K562 (cell line): ENCODE measurements at regions not wholly inside any gene's neighbourhood (a gene's known extent, or its start where the extent isn't known, plus 50 kb on each side); places are given as distances from the start of the nearest gene placed in this dataset.
"Not testable (repeated sequence)": the region's sequence is repeated elsewhere in the genome, so short reads cannot be mapped to it uniquely, and the experiment has no call there.

Source experiments
- ARHGAP35 ChIP-seq: fragments of 450-650 bp; IDR thresholded peaks from 2 replicates; pipeline ENCODE4 v1.6.1; 2018; ENCODE audit not compliant: partially characterized antibody
- BCOR ChIP-seq: fragments of 450-650 bp; IDR thresholded peaks from 2 replicates; pipeline ENCODE4 v1.6.1; 2016
- ELF2 ChIP-seq: fragments of 250-450 bp; sonication (Bioruptor Pico); IDR thresholded peaks from 2 replicates; pipeline ENCODE4 v1.5.0; 2021; ENCODE audit warnings: mild to moderate bottlenecking
- EP400 ChIP-seq: fragments of 450-650 bp; IDR thresholded peaks from 2 replicates; pipeline ENCODE4 v1.6.1; 2017; ENCODE audit warnings: antibody characterized with exemption, mild to moderate bottlenecking, moderate library complexity
- GATAD2A ChIP-seq: fragments of 450-650 bp; IDR thresholded peaks from 2 replicates; pipeline ENCODE4 v1.6.1; 2017
- HDAC1 ChIP-seq, 2 experiments: fragments of 450-650 bp; IDR thresholded peaks; 2 replicates each; pipeline ENCODE4 v1.6.1; 2016 to 2017; ENCODE audit warnings: inconsistent platforms in 1 of 2, mild to moderate bottlenecking in 1 of 2, moderate library complexity in 1 of 2
- JUND ChIP-seq, 2 experiments: IDR thresholded peaks; 2 replicates in 1 of 2; 3 replicates in 1 of 2; pipeline ENCODE4 v1.6.1; 2011; ENCODE audit warnings: borderline replicate concordance in 2 of 2, low read depth in 2 of 2, low read length in 2 of 2, improper control_type of control experiment in 1 of 2, missing biosample characterization in 1 of 2, missing genetic modification characterization in 1 of 2, missing genetic modification reagents in 1 of 2
- LARP7 ChIP-seq: fragments of 450-650 bp; IDR thresholded peaks from 2 replicates; pipeline ENCODE4 v1.6.1; 2016
- MAZ ChIP-seq, 2 experiments: fragments of 450-650 bp in 1 of 2; sonication (generic) in 1 of 2; formaldehyde crosslinking; IDR thresholded peaks in 1 of 2; conservative IDR thresholded peaks in 1 of 2; 2 replicates each; pipeline versions ENCODE4 v1.4.0 to v1.5.0; 2020; ENCODE audit warnings: mild to moderate bottlenecking in 1 of 2, missing genetic modification reagents in 1 of 2
- MTA2 ChIP-seq: fragments of 450-650 bp; IDR thresholded peaks from 2 replicates; pipeline ENCODE4 v1.6.1; 2016; ENCODE audit warnings: low read depth
- MYNN ChIP-seq, 2 experiments: sonication (generic); formaldehyde crosslinking in 1 of 2; IDR thresholded peaks; 2 replicates each; pipeline versions ENCODE4 v1.5.0 to v1.6.1; 2016 to 2020; ENCODE audit warnings: antibody characterized with exemption in 1 of 2, missing genetic modification reagents in 1 of 2
- NR2C1 ChIP-seq, 2 experiments: fragments of 450-650 bp; IDR thresholded peaks; 2 replicates each; pipeline ENCODE4 v1.6.1; 2017; ENCODE audit warnings: mild to moderate bottlenecking in 2 of 2, antibody characterized with exemption in 1 of 2, inconsistent platforms in 1 of 2, missing compliant biosample characterization in 1 of 2, missing genetic modification characterization in 1 of 2
- PHF21A ChIP-seq: fragments of 450-650 bp; IDR thresholded peaks from 2 replicates; pipeline ENCODE4 v1.6.1; 2017; ENCODE audit warnings: low read depth, borderline replicate concordance
- PML ChIP-seq: IDR thresholded peaks from 2 replicates; pipeline ENCODE4 v1.6.1; 2012; ENCODE audit warnings: low read length, inconsistent platforms
- POLR2B ChIP-seq: fragments of 450-650 bp; IDR thresholded peaks from 2 replicates; pipeline ENCODE4 v1.6.1; 2018; ENCODE audit warnings: low read depth; ENCODE audit not compliant: partially characterized antibody
- SMARCE1 ChIP-seq: fragments of 450-650 bp; IDR thresholded peaks from 2 replicates; pipeline ENCODE4 v1.7.1; 2016; ENCODE audit warnings: mild to moderate bottlenecking
- SOX6 ChIP-seq: fragments of 450-650 bp; IDR thresholded peaks from 2 replicates; pipeline ENCODE4 v1.6.1; 2014; ENCODE audit warnings: mild to moderate bottlenecking
- STAT5A ChIP-seq: IDR thresholded peaks from 2 replicates; pipeline ENCODE4 v1.6.1; 2012; ENCODE audit warnings: low read length, inconsistent platforms, borderline replicate concordance
- TBL1XR1 ChIP-seq, 2 experiments: IDR thresholded peaks; 2 replicates each; pipeline ENCODE4 v1.6.1; 2012; ENCODE audit warnings: improper control_type of control experiment in 2 of 2, low read length in 2 of 2, mild to moderate bottlenecking in 1 of 2
- TCF3 ChIP-seq: sonication (generic); formaldehyde crosslinking; IDR thresholded peaks from 2 replicates; pipeline ENCODE4 v1.4.0; 2020; ENCODE audit warnings: mild to moderate bottlenecking, missing genetic modification reagents
- TOE1 ChIP-seq, 2 experiments: fragments of 450-650 bp in 1 of 2; sonication (generic) in 1 of 2; formaldehyde crosslinking in 1 of 2; IDR thresholded peaks; 2 replicates each; pipeline versions ENCODE4 v1.7.1 to v1.8.0; 2016 to 2022; ENCODE audit warnings: borderline replicate concordance in 2 of 2, mild to moderate bottlenecking in 2 of 2, antibody characterized with exemption in 1 of 2, inconsistent platforms in 1 of 2, low read depth in 1 of 2, missing genetic modification reagents in 1 of 2, moderate library complexity in 1 of 2
- ZNF311 ChIP-seq: fragments of 250-450 bp; sonication (Bioruptor Pico); IDR thresholded peaks from 2 replicates; pipeline ENCODE4 v1.4.0; 2020; ENCODE audit warnings: mild to moderate bottlenecking, moderate library complexity
- ZNF316 ChIP-seq: fragments of 450-650 bp; IDR thresholded peaks from 2 replicates; pipeline ENCODE4 v1.6.1; 2016
- ZNF384 ChIP-seq: IDR thresholded peaks from 2 replicates; pipeline ENCODE4 v1.6.1; 2012; ENCODE audit warnings: low read depth, low read length, improper control_type of control experiment
- ZNF444 ChIP-seq: fragments of 250-450 bp; sonication (Bioruptor Pico); IDR thresholded peaks from 2 replicates; pipeline ENCODE4 v1.4.0; 2020; ENCODE audit warnings: mild to moderate bottlenecking, moderate library complexity
- TF ChIP-seq, protein P1 (sequence below): sonication (generic); formaldehyde crosslinking; IDR thresholded peaks from 2 replicates; pipeline ENCODE4 v1.4.0; 2020; ENCODE audit warnings: mild to moderate bottlenecking, missing genetic modification reagents

DNA sequence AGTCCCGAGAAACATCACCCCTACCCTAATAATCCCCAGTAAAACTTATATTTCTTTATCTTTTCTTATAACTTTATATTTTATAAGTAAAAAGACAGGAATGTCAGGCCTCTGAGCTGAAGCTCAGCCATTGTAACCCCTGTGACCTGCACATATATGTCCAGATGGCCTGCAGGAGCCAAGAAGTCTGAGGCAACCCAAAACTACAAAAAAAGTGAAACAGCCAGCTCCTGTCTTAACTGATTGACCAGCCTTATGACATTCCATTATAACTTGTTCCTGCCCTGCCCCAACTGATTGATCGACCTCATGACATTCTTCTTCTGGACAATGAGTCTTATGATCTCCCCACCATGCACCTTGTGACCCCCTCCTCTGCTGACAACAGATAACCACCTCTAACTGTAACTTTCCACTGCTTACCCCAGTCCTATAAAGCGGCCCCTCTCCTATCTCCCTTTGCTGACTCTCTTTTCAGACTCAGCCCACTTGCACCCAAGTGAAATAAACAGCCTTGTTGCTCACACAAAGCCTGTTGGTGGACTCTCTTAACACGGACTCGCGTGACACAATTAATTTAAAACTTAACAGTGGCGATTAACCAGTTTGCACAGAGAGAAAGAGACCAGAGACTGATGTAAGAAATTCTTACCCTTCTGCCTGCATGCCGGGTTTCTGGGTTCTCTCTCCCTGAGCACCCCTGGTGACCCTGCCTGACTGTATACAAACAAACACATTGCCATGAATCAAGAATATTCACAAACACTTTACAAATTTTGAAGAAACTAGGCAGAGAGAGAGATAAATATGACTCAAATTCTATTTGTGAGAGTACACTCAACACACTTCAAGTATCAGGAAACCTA, 1109.2 kb upstream of the TMEM132C start (continued):
- TF ChIP-seq EP400: peak; percentile 77
- peak; percentile 89 for TF ChIP-seq MTA2
- peak; percentile 46; the same call in 1 of the 2 replicates for TF ChIP-seq ZNF444 (CRISPR knock-in tag)
- peak; percentile 66; the same call in 1 of the 2 replicates for TF ChIP-seq BCOR
- peak; percentile 61 for TF ChIP-seq ZNF316
- peak; percentile 87 for TF ChIP-seq PML
- TF ChIP-seq SOX6: peak; percentile 97
- TF ChIP-seq SMARCE1: peak; percentile 89
- peak; percentile 80 for TF ChIP-seq STAT5A
- peak; percentile 95 for TF ChIP-seq TCF3 (CRISPR knock-in tag)
- TF ChIP-seq TOE1 (IDR thresholded peaks at IDR 0.05; ENCODE audit: borderline replicate concordance): peak; percentile 95
- TF ChIP-seq TOE1 (CRISPR knock-in tag; IDR thresholded peaks at IDR 0.05; ENCODE audit: borderline replicate concordance, low read depth); MYNN (CRISPR knock-in tag; IDR thresholded peaks at IDR 0.05); JUND (tag; IDR thresholded peaks at IDR 0.05; ENCODE audit: borderline replicate concordance, low read depth, low read length): not testable (repeated sequence)
- TF ChIP-seq TBL1XR1 (IDR thresholded peaks at IDR 0.05; ENCODE audit: low read length in 2 of 2): peak in 1 of 2 experiments; percentile 68; a peak in 1 of 4 replicates
- TF ChIP-seq, protein P1, sequence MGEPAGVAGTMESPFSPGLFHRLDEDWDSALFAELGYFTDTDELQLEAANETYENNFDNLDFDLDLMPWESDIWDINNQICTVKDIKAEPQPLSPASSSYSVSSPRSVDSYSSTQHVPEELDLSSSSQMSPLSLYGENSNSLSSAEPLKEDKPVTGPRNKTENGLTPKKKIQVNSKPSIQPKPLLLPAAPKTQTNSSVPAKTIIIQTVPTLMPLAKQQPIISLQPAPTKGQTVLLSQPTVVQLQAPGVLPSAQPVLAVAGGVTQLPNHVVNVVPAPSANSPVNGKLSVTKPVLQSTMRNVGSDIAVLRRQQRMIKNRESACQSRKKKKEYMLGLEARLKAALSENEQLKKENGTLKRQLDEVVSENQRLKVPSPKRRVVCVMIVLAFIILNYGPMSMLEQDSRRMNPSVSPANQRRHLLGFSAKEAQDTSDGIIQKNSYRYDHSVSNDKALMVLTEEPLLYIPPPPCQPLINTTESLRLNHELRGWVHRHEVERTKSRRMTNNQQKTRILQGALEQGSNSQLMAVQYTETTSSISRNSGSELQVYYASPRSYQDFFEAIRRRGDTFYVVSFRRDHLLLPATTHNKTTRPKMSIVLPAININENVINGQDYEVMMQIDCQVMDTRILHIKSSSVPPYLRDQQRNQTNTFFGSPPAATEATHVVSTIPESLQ: 0 out of 2 replicates have a peak, but pooled peaks have one; percentile 33
- peak; percentile 51 for TF ChIP-seq LARP7
- peak; percentile 38 for TF ChIP-seq POLR2B
- peak; percentile 59 to 94; a peak in 3 of 4 replicates for TF ChIP-seq HDAC1 (IDR thresholded peaks at IDR 0.05)
- TF ChIP-seq MAZ (CRISPR knock-in tag; conservative IDR thresholded peaks at IDR 0.05 in 1 of 2, IDR thresholded peaks at IDR 0.05 in 1 of 2): peak; percentile 58 to 76; a peak in 2 of 4 replicates
- TF ChIP-seq ZNF384: 0 out of 2 replicates have a peak, but pooled peaks have one; percentile 34
- TF ChIP-seq MYNN (IDR thresholded peaks at IDR 0.05): peak; percentile 36
- peak; percentile 51 for TF ChIP-seq NR2C1 (IDR thresholded peaks at IDR 0.05)
- TF ChIP-seq NR2C1 (tag; IDR thresholded peaks at IDR 0.05): peak; percentile 84
- TF ChIP-seq ARHGAP35: peak; percentile 45
- peak; percentile 97 for TF ChIP-seq GATAD2A
- peak; percentile 67; the same call in 1 of the 2 replicates for TF ChIP-seq ZNF311 (CRISPR knock-in tag)
- TF ChIP-seq JUND (IDR thresholded peaks at IDR 0.05; ENCODE audit: borderline replicate concordance, low read depth, low read length): peak; percentile 3; the same call in 1 of the 2 replicates
- peak; percentile 99 for TF ChIP-seq PHF21A
- TF ChIP-seq ELF2 (CRISPR knock-in tag): 0 out of 2 replicates have a peak, but pooled peaks have one; percentile 9
